PC-9 (cell line): ENCODE measurements at regions not wholly inside any gene's neighbourhood (a gene's known extent, or its start where the extent isn't known, plus 50 kb on each side); places are given as distances from the start of the nearest gene placed in this dataset.

ENCODE experiments used
- EZH2 ChIP-seq: fragments of 200-600 bp; sonication (generic); IDR thresholded peaks from 2 replicates; pipeline ENCODE4 v1.8.0; 2017; ENCODE audit warnings: antibody characterized with exemption, low read depth
- TF ChIP-seq, protein P1 (sequence below): fragments of 200-600 bp; sonication (generic); conservative IDR thresholded peaks from 2 replicates; pipeline ENCODE4 v1.6.1; 2017; ENCODE audit warnings: mixed run types, antibody characterized with exemption, mild to moderate bottlenecking, moderate library complexity

DNA sequence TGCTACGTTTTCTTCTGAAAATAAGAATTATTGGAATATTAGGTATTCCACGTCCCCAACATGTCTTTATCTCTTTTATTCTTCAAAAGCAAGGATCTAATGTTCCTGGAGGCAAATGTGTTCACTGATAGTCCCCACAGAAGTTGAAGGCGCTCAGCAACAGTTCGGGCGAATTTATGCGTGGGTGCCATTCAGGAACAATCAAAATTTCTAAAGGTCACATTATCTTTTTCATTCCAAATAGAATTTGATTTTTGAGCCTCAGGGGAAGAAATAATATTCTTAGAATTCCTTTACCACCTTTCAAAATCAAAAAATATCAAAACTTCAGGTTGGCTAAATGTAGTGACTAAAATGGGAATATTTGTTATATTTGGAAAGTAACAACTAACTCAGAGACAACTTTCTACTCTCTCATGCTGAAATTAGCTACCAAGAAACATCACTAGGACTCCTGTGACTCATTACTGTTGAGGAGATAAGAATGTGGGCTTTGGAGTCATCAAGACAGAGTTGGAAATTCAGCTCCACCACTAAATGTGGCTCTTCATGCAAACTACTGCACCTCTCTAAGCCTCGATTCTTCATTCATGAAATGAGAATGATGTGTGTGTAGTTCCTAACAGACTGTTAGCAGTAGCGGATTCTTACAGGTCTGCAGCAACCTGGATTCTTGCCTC is 72.3 kb upstream of the KIT start:
- TF ChIP-seq, protein P1, sequence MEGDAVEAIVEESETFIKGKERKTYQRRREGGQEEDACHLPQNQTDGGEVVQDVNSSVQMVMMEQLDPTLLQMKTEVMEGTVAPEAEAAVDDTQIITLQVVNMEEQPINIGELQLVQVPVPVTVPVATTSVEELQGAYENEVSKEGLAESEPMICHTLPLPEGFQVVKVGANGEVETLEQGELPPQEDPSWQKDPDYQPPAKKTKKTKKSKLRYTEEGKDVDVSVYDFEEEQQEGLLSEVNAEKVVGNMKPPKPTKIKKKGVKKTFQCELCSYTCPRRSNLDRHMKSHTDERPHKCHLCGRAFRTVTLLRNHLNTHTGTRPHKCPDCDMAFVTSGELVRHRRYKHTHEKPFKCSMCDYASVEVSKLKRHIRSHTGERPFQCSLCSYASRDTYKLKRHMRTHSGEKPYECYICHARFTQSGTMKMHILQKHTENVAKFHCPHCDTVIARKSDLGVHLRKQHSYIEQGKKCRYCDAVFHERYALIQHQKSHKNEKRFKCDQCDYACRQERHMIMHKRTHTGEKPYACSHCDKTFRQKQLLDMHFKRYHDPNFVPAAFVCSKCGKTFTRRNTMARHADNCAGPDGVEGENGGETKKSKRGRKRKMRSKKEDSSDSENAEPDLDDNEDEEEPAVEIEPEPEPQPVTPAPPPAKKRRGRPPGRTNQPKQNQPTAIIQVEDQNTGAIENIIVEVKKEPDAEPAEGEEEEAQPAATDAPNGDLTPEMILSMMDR: no peak
- TF ChIP-seq EZH2: no peak
